WTC11 (cell line): ENCODE measurements at regions not wholly inside any gene's neighbourhood (a gene's known extent, or its start where the extent isn't known, plus 50 kb on each side); places are given as distances from the start of the nearest gene placed in this dataset.

ENCODE experiments used
- ATAC-seq: fragments of 200-7000 bp; cut with Tn5 transposase; 2 replicates; pipeline ENCODE4 v1.10.0; 2021; ENCODE audit warnings: mild to moderate bottlenecking, moderate library complexity
- CTCF ChIA-PET: fragments of 300-600 bp; sonication (Branson Sonifier 250); formaldehyde crosslinking; loops from one replicate; lab custom pipeline; 2021; ENCODE audit warnings: antibody characterized with exemption; lab: Charles Lee
- POLR2A ChIA-PET: fragments of 350-600 bp; sonication (Branson Sonifier 250); formaldehyde crosslinking; loops from one replicate; lab custom pipeline; 2021; ENCODE audit warnings: antibody characterized with exemption; lab: Charles Lee
- DNase-seq: peaks from one replicate; pipeline ENCODE4 v3.0.0; 2021; ENCODE audit warnings: low spot score
- H3K27ac Mint-ChIP-seq: 2 replicates; pipeline ENCODE4 v1.8.0; 2021; ENCODE audit warnings: mixed read lengths
- H3K27me3 Mint-ChIP-seq: 2 replicates; pipeline ENCODE4 v1.8.0; 2021; ENCODE audit warnings: low read depth, mild to moderate bottlenecking, moderate library complexity, mixed read lengths
- H3K36me3 Mint-ChIP-seq: 2 replicates; pipeline ENCODE4 v1.8.0; 2021; ENCODE audit warnings: mixed read lengths
- H3K4me1 Mint-ChIP-seq: 2 replicates; pipeline ENCODE4 v1.8.0; 2022; ENCODE audit warnings: mixed read lengths
- H3K4me3 Mint-ChIP-seq: 2 replicates; pipeline ENCODE4 v1.8.0; 2021; ENCODE audit warnings: mild to moderate bottlenecking, moderate library complexity, mixed read lengths
- H3K9me3 Mint-ChIP-seq: 2 replicates; pipeline ENCODE4 v1.8.0; 2021; ENCODE audit warnings: mixed read lengths
- CDX4 ChIP-seq: fragments of 250-450 bp; sonication (Bioruptor Pico); IDR thresholded peaks from 2 replicates; pipeline ENCODE4 v1.9.0; 2021; ENCODE audit warnings: moderate library complexity, mild to moderate bottlenecking, inconsistent platforms, borderline replicate concordance
- CREB1 ChIP-seq: sonication (generic); formaldehyde crosslinking; IDR thresholded peaks from 2 replicates; pipeline ENCODE4 v1.8.0; 2023; ENCODE audit warnings: mild to moderate bottlenecking, missing genetic modification reagents
- CREM ChIP-seq: sonication (generic); formaldehyde crosslinking; IDR thresholded peaks from 2 replicates; pipeline ENCODE4 v1.8.1; 2022; ENCODE audit warnings: mild to moderate bottlenecking, missing genetic modification reagents, moderate library complexity
- CTCF ChIP-seq: fragments of 200-600 bp; IDR thresholded peaks from 2 replicates; pipeline ENCODE4 v1.8.0; 2022; ENCODE audit warnings: antibody characterized with exemption
- ETV6 ChIP-seq: sonication (generic); formaldehyde crosslinking; IDR thresholded peaks from 2 replicates; pipeline ENCODE4 v1.8.1; 2022; ENCODE audit warnings: mild to moderate bottlenecking, missing genetic modification reagents
- FOXP4 ChIP-seq: sonication (generic); formaldehyde crosslinking; IDR thresholded peaks from 2 replicates; pipeline ENCODE4 v1.8.0; 2022; ENCODE audit warnings: mild to moderate bottlenecking, missing genetic modification reagents
- HMGXB4 ChIP-seq: sonication (generic); formaldehyde crosslinking; IDR thresholded peaks from 2 replicates; pipeline ENCODE4 v1.8.1; 2023; ENCODE audit warnings: mild to moderate bottlenecking, moderate library complexity, missing genetic modification reagents
- IRF2 ChIP-seq: sonication (generic); formaldehyde crosslinking; IDR thresholded peaks from 2 replicates; pipeline ENCODE4 v1.8.0; 2022; ENCODE audit warnings: low read depth, missing genetic modification reagents, borderline replicate concordance
- KAT7 ChIP-seq: sonication (generic); formaldehyde crosslinking; IDR thresholded peaks from 2 replicates; pipeline ENCODE4 v1.8.1; 2023; ENCODE audit warnings: missing genetic modification reagents, mild to moderate bottlenecking, borderline replicate concordance
- MAX ChIP-seq: sonication (generic); formaldehyde crosslinking; IDR thresholded peaks from 2 replicates; pipeline ENCODE4 v1.8.0; 2022; ENCODE audit warnings: mild to moderate bottlenecking, missing genetic modification reagents
- MLX ChIP-seq: sonication (generic); formaldehyde crosslinking; IDR thresholded peaks from 2 replicates; pipeline ENCODE4 v1.8.1; 2023; ENCODE audit warnings: mild to moderate bottlenecking, missing genetic modification reagents, moderate library complexity
- MXD4 ChIP-seq: fragments of 250-450 bp; sonication (Bioruptor Pico); IDR thresholded peaks from 2 replicates; pipeline ENCODE4 v1.8.0; 2021; ENCODE audit warnings: mild to moderate bottlenecking, moderate library complexity, borderline replicate concordance
- MYBL2 ChIP-seq: sonication (generic); formaldehyde crosslinking; IDR thresholded peaks from 2 replicates; pipeline ENCODE4 v1.8.1; 2023; ENCODE audit warnings: mild to moderate bottlenecking, moderate library complexity, missing genetic modification reagents
- NR2C2 ChIP-seq: sonication (generic); formaldehyde crosslinking; IDR thresholded peaks from 2 replicates; pipeline ENCODE4 v1.8.0; 2022; ENCODE audit warnings: mild to moderate bottlenecking, missing genetic modification reagents
- OVOL2 ChIP-seq: fragments of 250-450 bp; sonication (Bioruptor Pico); IDR thresholded peaks from 2 replicates; pipeline ENCODE4 v1.9.0; 2021; ENCODE audit warnings: mild to moderate bottlenecking, borderline replicate concordance
- SOX15 ChIP-seq: fragments of 250-450 bp; sonication (Bioruptor Pico); IDR thresholded peaks from 2 replicates; pipeline ENCODE4 v1.9.0; 2021; ENCODE audit warnings: mild to moderate bottlenecking
- ZMAT4 ChIP-seq: fragments of 250-450 bp; sonication (Bioruptor Pico); IDR thresholded peaks from 2 replicates; pipeline ENCODE4 v1.9.0; 2021; ENCODE audit warnings: mild to moderate bottlenecking
- ZNF138 ChIP-seq: sonication (generic); formaldehyde crosslinking; conservative IDR thresholded peaks from 2 replicates; pipeline ENCODE4 v1.8.1; 2022; ENCODE audit warnings: mild to moderate bottlenecking, moderate library complexity, missing genetic modification reagents
- ZNF263 ChIP-seq: sonication (generic); formaldehyde crosslinking; IDR thresholded peaks from 2 replicates; pipeline ENCODE4 v1.8.1; 2022; ENCODE audit warnings: low read depth, mild to moderate bottlenecking, moderate library complexity, missing genetic modification reagents
- ZNF423 ChIP-seq: fragments of 250-450 bp; sonication (Bioruptor Pico); IDR thresholded peaks from 2 replicates; pipeline ENCODE4 v2.1.2; 2022; ENCODE audit warnings: mild to moderate bottlenecking, moderate library complexity

GRCh38 chr10:10017716-10018115 is 1000.0 kb upstream of the CELF2 start (continued):
- TF ChIP-seq FOXP4 (no peak), ZNF138 (no peak)

GRCh38 chr10:10020945-10021344 is 996.7 kb upstream of the CELF2 start:
- DNase-seq (no peak), ATAC-seq (no peak)
- peaks cover 24% of the 10 kb centered on the region for H3K36me3 Mint-ChIP-seq
- POLR2A ChIA-PET = no interaction called here
- H3K4me1 Mint-ChIP-seq = no peaks in the 10 kb centered on the region
- no peak for TF ChIP-seq CREM
- TF ChIP-seq ZNF263 (CRISPR knock-in tag) = no peak
- TF ChIP-seq MAX (CRISPR knock-in tag) = no peak
- no peak for TF ChIP-seq ZNF423 (CRISPR knock-in tag)
- TF ChIP-seq MYBL2 (CRISPR knock-in tag) = no peak
- no peak for TF ChIP-seq ZNF138
- TF ChIP-seq ZMAT4 (CRISPR knock-in tag) = no peak
- TF ChIP-seq MLX (CRISPR knock-in tag) = no peak
- TF ChIP-seq, all 79 proteins: peak for 0
- Mint-ChIP-seq H3K27me3 (no peaks in the 10 kb centered on the region), H3K4me3 (no peak overlapping the region), H3K27ac (no peak overlapping the region), H3K9me3 (peaks cover 38% of the 10 kb centered on the region)
- CTCF ChIA-PET = no interaction called here

- no peak for TF ChIP-seq IRF2 (CRISPR knock-in tag)
- no peak for TF ChIP-seq ZMAT4 (CRISPR knock-in tag)
- no peak for TF ChIP-seq ETV6 (CRISPR knock-in tag)
- TF ChIP-seq HMGXB4 = no peak
- TF ChIP-seq OVOL2 (CRISPR knock-in tag) = no peak
- no peak for TF ChIP-seq CREB1 (CRISPR knock-in tag)
- no peak for TF ChIP-seq SOX15 (CRISPR knock-in tag)
- no peak for TF ChIP-seq CTCF
- no peak for TF ChIP-seq MXD4 (CRISPR knock-in tag)
- no peak for TF ChIP-seq NR2C2 (CRISPR knock-in tag)
- TF ChIP-seq ZNF263 (CRISPR knock-in tag) = no peak
- no peak for TF ChIP-seq CDX4 (CRISPR knock-in tag)
- no peak for TF ChIP-seq KAT7 (CRISPR knock-in tag)
- no peak for ATAC-seq
- CTCF ChIA-PET = no interaction called here
- Mint-ChIP-seq H3K4me1 (no peaks in the 10 kb centered on the region), H3K27ac (no peak overlapping the region), H3K27me3 (no peaks in the 10 kb centered on the region), H3K9me3 (peaks cover 6% of the 10 kb centered on the region), H3K36me3 (no peaks in the 10 kb centered on the region), H3K4me3 (no peak overlapping the region)
- DNase-seq = no peak
- POLR2A ChIA-PET = no interaction called here
Observed at GRCh38 chr10:10032991-10033390, 984.7 kb upstream of the CELF2 start.
